ENCODE measurements at regions not wholly inside any gene's neighbourhood (a gene's known extent, or its start where the extent isn't known, plus 50 kb on each side); places are given as distances from the start of the nearest gene placed in this dataset.

- Histone ChIP-seq H3K36me3 (ENCODE audit: insufficient read depth, low read length) (no peaks in the 10 kb centered on the region), H3K4me3 (ENCODE audit: low read depth, low read length, poor library complexity, severe bottlenecking) (no peak overlapping the region), H3K9ac (ENCODE audit: low read length) (no peak overlapping the region), H2AFZ (ENCODE audit: low read length) (no peak overlapping the region), H3K9me3 (ENCODE audit: low read length) (no peaks in the 10 kb centered on the region), H3K27me3 (ENCODE audit: insufficient read depth, low read length) (no peaks in the 10 kb centered on the region), H3K4me1 (ENCODE audit: insufficient read depth, low read length, severe bottlenecking) (no peaks in the 10 kb centered on the region), H4K20me1 (ENCODE audit: insufficient read depth, low read length) (no peaks in the 10 kb centered on the region), H3K9me2 (ENCODE audit: low read depth, low read length) (no peaks in the 10 kb centered on the region), H3F3A (ENCODE audit: insufficient read depth, low read length) (no peaks in the 10 kb centered on the region), H3K27ac (ENCODE audit: low read depth, low read length, poor library complexity, severe bottlenecking) (no peak overlapping the region), H3K4me2 (ENCODE audit: low read length) (no peak overlapping the region), H3K79me2 (ENCODE audit: insufficient read depth, low read length) (no peaks in the 10 kb centered on the region)
- TF ChIP-seq EZH2 (IDR thresholded peaks at IDR 0.05; ENCODE audit: borderline replicate concordance, low read length) (no peak), CTCF (IDR thresholded peaks at IDR 0.05; ENCODE audit: low read length) (no peak)
These were observed 189.7 kb downstream of the BCAT1 start for GRCh38 chr12:24759155-24759554.

- no peaks in the 10 kb centered on the region for H3K4me1 ChIP-seq (ENCODE audit: insufficient read depth, low read length, severe bottlenecking)
- no peaks in the 10 kb centered on the region for H3K9me3 ChIP-seq (ENCODE audit: low read length)
- H3K27ac ChIP-seq (ENCODE audit: low read depth, low read length, poor library complexity, severe bottlenecking): no peak overlapping the region
- H3K27me3 ChIP-seq (ENCODE audit: insufficient read depth, low read length): no peaks in the 10 kb centered on the region
- no peak overlapping the region for H3K4me3 ChIP-seq (ENCODE audit: low read depth, low read length, poor library complexity, severe bottlenecking)
- no peaks in the 10 kb centered on the region for H3K79me2 ChIP-seq (ENCODE audit: insufficient read depth, low read length)
- no peaks in the 10 kb centered on the region for H3K36me3 ChIP-seq (ENCODE audit: insufficient read depth, low read length)
- no peaks in the 10 kb centered on the region for H3K9me2 ChIP-seq (ENCODE audit: low read depth, low read length)
- no peak overlapping the region for H2AFZ ChIP-seq (ENCODE audit: low read length)
- no peak for TF ChIP-seq EZH2 (IDR thresholded peaks at IDR 0.05; ENCODE audit: borderline replicate concordance, low read length)
- no peak for TF ChIP-seq CTCF (IDR thresholded peaks at IDR 0.05; ENCODE audit: low read length)
- H3K4me2 ChIP-seq (ENCODE audit: low read length): no peak overlapping the region
- no peaks in the 10 kb centered on the region for H4K20me1 ChIP-seq (ENCODE audit: insufficient read depth, low read length)
- no peak overlapping the region for H3K9ac ChIP-seq (ENCODE audit: low read length)
- H3F3A ChIP-seq (ENCODE audit: insufficient read depth, low read length): no peaks in the 10 kb centered on the region
These were observed 192.3 kb downstream of the BCAT1 start for GRCh38 chr12:24756479-24757024.

GRCh38 chr12:24754690-24755638, 193.9 kb downstream of the BCAT1 start:
- Histone ChIP-seq H3K27ac (ENCODE audit: low read depth, low read length, poor library complexity, severe bottlenecking) (no peak overlapping the region), H4K20me1 (ENCODE audit: insufficient read depth, low read length) (no peaks in the 10 kb centered on the region), H3K36me3 (ENCODE audit: insufficient read depth, low read length) (no peaks in the 10 kb centered on the region), H3F3A (ENCODE audit: insufficient read depth, low read length) (no peaks in the 10 kb centered on the region), H3K4me3 (ENCODE audit: low read depth, low read length, poor library complexity, severe bottlenecking) (no peak overlapping the region), H2AFZ (ENCODE audit: low read length) (no peak overlapping the region), H3K9me2 (ENCODE audit: low read depth, low read length) (no peaks in the 10 kb centered on the region), H3K9ac (ENCODE audit: low read length) (no peak overlapping the region), H3K4me1 (ENCODE audit: insufficient read depth, low read length, severe bottlenecking) (no peaks in the 10 kb centered on the region), H3K4me2 (ENCODE audit: low read length) (no peak overlapping the region), H3K79me2 (ENCODE audit: insufficient read depth, low read length) (no peaks in the 10 kb centered on the region), H3K9me3 (ENCODE audit: low read length) (no peaks in the 10 kb centered on the region), H3K27me3 (ENCODE audit: insufficient read depth, low read length) (no peaks in the 10 kb centered on the region)
- TF ChIP-seq EZH2 (IDR thresholded peaks at IDR 0.05; ENCODE audit: borderline replicate concordance, low read length): no peak
- no peak for TF ChIP-seq CTCF (IDR thresholded peaks at IDR 0.05; ENCODE audit: low read length)
